ENCODE measurements at regions not wholly inside any gene's neighbourhood (a gene's known extent, or its start where the extent isn't known, plus 50 kb on each side); places are given as distances from the start of the nearest gene placed in this dataset.

DNA sequence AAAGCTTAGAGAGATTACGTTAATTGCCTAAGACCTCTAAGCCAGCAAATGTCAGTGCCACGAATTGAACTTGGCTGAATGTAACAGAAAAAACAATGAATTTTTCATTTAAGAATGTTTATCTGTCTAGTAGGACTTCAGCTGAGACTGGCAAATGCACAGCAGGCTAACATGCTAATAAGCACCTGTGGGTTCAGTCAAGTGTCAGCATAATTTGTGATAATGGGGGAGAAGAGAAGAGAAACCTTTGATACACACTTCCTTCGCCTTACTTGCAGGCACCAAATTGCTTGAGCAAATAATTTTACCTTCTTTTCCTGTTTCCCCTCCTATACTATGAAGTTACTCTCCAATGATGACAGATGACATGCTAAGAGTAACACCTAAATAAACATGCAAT is 1136.5 kb upstream of the SORCS1 start:
- no TSS peak for BruUV-seq (replicated peaks)
- ATAC-seq: no peak
- Histone ChIP-seq H3K27ac (ENCODE audit: low read depth, low read length) (no peak overlapping the region), H3K36me3 (ENCODE audit: control insufficient read depth in 1 of 2, insufficient read depth in 2 of 2, low read length in 2 of 2) (no peaks in the 10 kb centered on the region), H3K27me3 (ENCODE audit: insufficient read depth, low read length) (no peaks in the 10 kb centered on the region), H3K4me2 (ENCODE audit: low read length) (no peak overlapping the region), H4K20me1 (ENCODE audit: insufficient read depth) (no peaks in the 10 kb centered on the region), H3K79me2 (ENCODE audit: insufficient read depth, low read length) (no peaks in the 10 kb centered on the region), H3K9me2 (ENCODE audit: insufficient read depth) (no peaks in the 10 kb centered on the region), H3K4me3 (replicated peaks in 1 of 2; ENCODE audit: low read depth in 1 of 2, low read length in 2 of 2) (no peak overlapping the region), H3K4me1 (ENCODE audit: control insufficient read depth in 1 of 2, insufficient read depth in 2 of 2, low read length in 2 of 2) (no peaks in the 10 kb centered on the region), H2AFZ (ENCODE audit: low read depth, low read length, poor library complexity, severe bottlenecking) (no peak overlapping the region), H3K9ac (ENCODE audit: low read length) (no peak overlapping the region), H3K9me3 (ENCODE audit: control insufficient read depth in 1 of 2, insufficient read depth in 1 of 2, low read depth in 1 of 2, low read length in 2 of 2) (peaks cover 17 to 37% of the 10 kb centered on the region in 2 experiments; a peak in 3 of 4 replicates)
- RAD21 ChIA-PET (ENCODE audit: low non-redundant PET in 1 of 2, low total read pairs in 2 of 2, uncharacterized antibody in 2 of 2, unreplicated experiment in 2 of 2): no interaction called here
- no peak for DNase-seq (ENCODE audit: low read depth, low spot score)
- TF ChIP-seq SP1 (IDR thresholded peaks at IDR 0.05; ENCODE audit: low read depth) (no peak), CEBPB (IDR thresholded peaks at IDR 0.05; ENCODE audit: low read depth) (no peak), EZH2 (IDR thresholded peaks at IDR 0.05) (no peak), SIN3A (IDR thresholded peaks at IDR 0.05; ENCODE audit: low read depth) (no peak), EZH2phosphoT487 (IDR thresholded peaks at IDR 0.05; ENCODE audit: borderline replicate concordance) (no peak), RAD21 (IDR thresholded peaks at IDR 0.05; ENCODE audit: low read depth) (no peak), YY1 (IDR thresholded peaks at IDR 0.05; ENCODE audit: extremely low read depth, insufficient replicate concordance, low read depth, low read length) (no peak)
- TF ChIP-seq, protein P1, sequence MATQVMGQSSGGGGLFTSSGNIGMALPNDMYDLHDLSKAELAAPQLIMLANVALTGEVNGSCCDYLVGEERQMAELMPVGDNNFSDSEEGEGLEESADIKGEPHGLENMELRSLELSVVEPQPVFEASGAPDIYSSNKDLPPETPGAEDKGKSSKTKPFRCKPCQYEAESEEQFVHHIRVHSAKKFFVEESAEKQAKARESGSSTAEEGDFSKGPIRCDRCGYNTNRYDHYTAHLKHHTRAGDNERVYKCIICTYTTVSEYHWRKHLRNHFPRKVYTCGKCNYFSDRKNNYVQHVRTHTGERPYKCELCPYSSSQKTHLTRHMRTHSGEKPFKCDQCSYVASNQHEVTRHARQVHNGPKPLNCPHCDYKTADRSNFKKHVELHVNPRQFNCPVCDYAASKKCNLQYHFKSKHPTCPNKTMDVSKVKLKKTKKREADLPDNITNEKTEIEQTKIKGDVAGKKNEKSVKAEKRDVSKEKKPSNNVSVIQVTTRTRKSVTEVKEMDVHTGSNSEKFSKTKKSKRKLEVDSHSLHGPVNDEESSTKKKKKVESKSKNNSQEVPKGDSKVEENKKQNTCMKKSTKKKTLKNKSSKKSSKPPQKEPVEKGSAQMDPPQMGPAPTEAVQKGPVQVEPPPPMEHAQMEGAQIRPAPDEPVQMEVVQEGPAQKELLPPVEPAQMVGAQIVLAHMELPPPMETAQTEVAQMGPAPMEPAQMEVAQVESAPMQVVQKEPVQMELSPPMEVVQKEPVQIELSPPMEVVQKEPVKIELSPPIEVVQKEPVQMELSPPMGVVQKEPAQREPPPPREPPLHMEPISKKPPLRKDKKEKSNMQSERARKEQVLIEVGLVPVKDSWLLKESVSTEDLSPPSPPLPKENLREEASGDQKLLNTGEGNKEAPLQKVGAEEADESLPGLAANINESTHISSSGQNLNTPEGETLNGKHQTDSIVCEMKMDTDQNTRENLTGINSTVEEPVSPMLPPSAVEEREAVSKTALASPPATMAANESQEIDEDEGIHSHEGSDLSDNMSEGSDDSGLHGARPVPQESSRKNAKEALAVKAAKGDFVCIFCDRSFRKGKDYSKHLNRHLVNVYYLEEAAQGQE (IDR thresholded peaks at IDR 0.05; ENCODE audit: low read depth): no peak
- TF ChIP-seq, protein P2, sequence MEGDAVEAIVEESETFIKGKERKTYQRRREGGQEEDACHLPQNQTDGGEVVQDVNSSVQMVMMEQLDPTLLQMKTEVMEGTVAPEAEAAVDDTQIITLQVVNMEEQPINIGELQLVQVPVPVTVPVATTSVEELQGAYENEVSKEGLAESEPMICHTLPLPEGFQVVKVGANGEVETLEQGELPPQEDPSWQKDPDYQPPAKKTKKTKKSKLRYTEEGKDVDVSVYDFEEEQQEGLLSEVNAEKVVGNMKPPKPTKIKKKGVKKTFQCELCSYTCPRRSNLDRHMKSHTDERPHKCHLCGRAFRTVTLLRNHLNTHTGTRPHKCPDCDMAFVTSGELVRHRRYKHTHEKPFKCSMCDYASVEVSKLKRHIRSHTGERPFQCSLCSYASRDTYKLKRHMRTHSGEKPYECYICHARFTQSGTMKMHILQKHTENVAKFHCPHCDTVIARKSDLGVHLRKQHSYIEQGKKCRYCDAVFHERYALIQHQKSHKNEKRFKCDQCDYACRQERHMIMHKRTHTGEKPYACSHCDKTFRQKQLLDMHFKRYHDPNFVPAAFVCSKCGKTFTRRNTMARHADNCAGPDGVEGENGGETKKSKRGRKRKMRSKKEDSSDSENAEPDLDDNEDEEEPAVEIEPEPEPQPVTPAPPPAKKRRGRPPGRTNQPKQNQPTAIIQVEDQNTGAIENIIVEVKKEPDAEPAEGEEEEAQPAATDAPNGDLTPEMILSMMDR (IDR thresholded peaks at IDR 0.05 in 2 of 3, conservative IDR thresholded peaks at IDR 0.05 in 1 of 3; ENCODE audit: borderline replicate concordance in 1 of 3, insufficient read depth in 1 of 3, low read depth in 2 of 3, low read length in 2 of 3): no peak
- CTCF ChIA-PET: no interaction called here
- intact Hi-C loops (cut with micrococcal nuclease): no loop called here
- POLR2A ChIA-PET: no interaction called here

Data from HCT116 (cell line).